ENCODE measurements at regions not wholly inside any gene's neighbourhood (a gene's known extent, or its start where the extent isn't known, plus 50 kb on each side); places are given as distances from the start of the nearest gene placed in this dataset.

DNA sequence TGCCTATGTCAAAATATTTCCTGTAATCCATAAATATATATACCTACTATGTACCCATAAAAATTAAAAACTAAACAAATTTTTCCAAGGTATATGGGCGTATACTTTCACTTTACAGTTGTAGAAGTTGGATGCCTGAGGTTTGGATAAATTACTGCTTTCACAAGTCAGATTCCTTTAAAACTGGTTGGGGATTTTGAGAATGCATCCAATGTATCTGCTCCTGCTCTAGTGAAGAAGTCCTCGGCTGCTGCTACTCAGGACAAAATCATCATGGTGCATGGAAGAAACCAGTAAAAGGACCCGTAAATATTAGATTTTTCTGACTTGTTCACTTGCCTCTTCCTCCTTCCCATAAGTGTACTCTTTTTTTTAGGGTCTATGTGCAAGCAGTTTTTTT, 841.1 kb downstream of the USP25 start:
- Histone ChIP-seq H3K9ac (no peak overlapping the region), H3K27me3 (no peaks in the 10 kb centered on the region), H3K27ac (no peak overlapping the region), H3K4me1 (no peaks in the 10 kb centered on the region), H3K4me3 (no peak overlapping the region), H3K4me2 (no peak overlapping the region), H3K36me3 (no peaks in the 10 kb centered on the region), H3K9me3 (replicated peaks in 1 of 11) (no peaks in the 10 kb centered on the region), H4K20me1 (no peaks in the 10 kb centered on the region)
- TF ChIP-seq Cebpa-rat (IDR thresholded peaks at IDR 0.05), result no peak

- no peak overlapping the region for H3K9ac ChIP-seq
- no peaks in the 10 kb centered on the region for H4K20me1 ChIP-seq
- H3K27ac ChIP-seq, result no peak overlapping the region
- no peak overlapping the region for H3K4me3 ChIP-seq
- no peaks in the 10 kb centered on the region for H3K4me1 ChIP-seq
- TF ChIP-seq Cebpa-rat (IDR thresholded peaks at IDR 0.05), result no peak
- no peak overlapping the region for H3K4me2 ChIP-seq
- no peaks in the 10 kb centered on the region for H3K9me3 ChIP-seq (replicated peaks in 1 of 11)
- H3K36me3 ChIP-seq, result no peaks in the 10 kb centered on the region
- H3K27me3 ChIP-seq, result no peaks in the 10 kb centered on the region
These were observed 841.8 kb downstream of the USP25 start for GRCh38 chr21:16571594-16571993.

- no peaks in the 10 kb centered on the region for H3K27me3 ChIP-seq
- H3K27ac ChIP-seq, result no peak overlapping the region
- H4K20me1 ChIP-seq, result no peaks in the 10 kb centered on the region
- H3K36me3 ChIP-seq, result no peaks in the 10 kb centered on the region
- no peak overlapping the region for H3K4me2 ChIP-seq
- no peak overlapping the region for H3K9ac ChIP-seq
- no peaks in the 10 kb centered on the region for H3K4me1 ChIP-seq
- H3K9me3 ChIP-seq (replicated peaks in 1 of 11), result no peaks in the 10 kb centered on the region
- H3K4me3 ChIP-seq, result no peak overlapping the region
- TF ChIP-seq Cebpa-rat (IDR thresholded peaks at IDR 0.05), result no peak
These were observed 842.2 kb downstream of the USP25 start for GRCh38 chr21:16572032-16572431.

DNA sequence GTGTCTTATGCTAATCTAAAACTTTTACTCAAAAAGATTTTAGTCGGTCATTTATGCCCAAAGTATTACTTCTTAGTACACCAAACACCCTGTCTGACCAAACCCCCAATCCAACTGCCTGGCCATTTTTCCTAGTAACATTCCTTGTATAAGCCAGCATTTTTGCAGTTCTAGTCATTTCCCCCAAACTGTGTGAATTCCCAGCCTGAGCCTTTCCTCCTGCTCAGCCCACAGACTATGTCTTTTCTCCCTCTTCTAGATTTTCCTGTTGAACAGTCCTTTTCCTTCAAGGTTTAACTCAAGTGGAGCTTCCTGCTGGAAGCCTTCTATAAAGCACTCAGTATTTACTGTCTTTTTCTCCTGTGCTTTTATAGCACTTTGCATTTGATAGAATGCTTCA, 843.8 kb downstream of the USP25 start:
- Histone ChIP-seq H4K20me1 (no peaks in the 10 kb centered on the region), H3K27me3 (no peaks in the 10 kb centered on the region), H3K9ac (no peak overlapping the region), H3K4me3 (no peak overlapping the region), H3K36me3 (no peaks in the 10 kb centered on the region), H3K27ac (no peak overlapping the region), H3K4me2 (no peak overlapping the region), H3K9me3 (replicated peaks in 1 of 11) (no peaks in the 10 kb centered on the region), H3K4me1 (no peaks in the 10 kb centered on the region)
- no peak for TF ChIP-seq Cebpa-rat (IDR thresholded peaks at IDR 0.05)

GRCh38 chr21:16577975-16578374, 848.2 kb downstream of the USP25 start:
- Histone ChIP-seq H3K9ac (no peak overlapping the region), H3K4me2 (no peak overlapping the region), H3K27ac (no peak overlapping the region), H3K27me3 (no peaks in the 10 kb centered on the region), H3K4me3 (no peak overlapping the region), H3K9me3 (replicated peaks in 1 of 11) (no peaks in the 10 kb centered on the region), H4K20me1 (no peaks in the 10 kb centered on the region), H3K36me3 (no peaks in the 10 kb centered on the region), H3K4me1 (no peaks in the 10 kb centered on the region)
- TF ChIP-seq Cebpa-rat (IDR thresholded peaks at IDR 0.05), result no peak

GRCh38 chr21:16578912-16579311, 849.1 kb downstream of the USP25 start:
- Histone ChIP-seq H3K4me2 (no peak overlapping the region), H3K27ac (no peak overlapping the region)
- no peak for TF ChIP-seq Cebpa-rat (IDR thresholded peaks at IDR 0.05)

GRCh38 chr21:16579538-16579937, 849.8 kb downstream of the USP25 start:
- H3K9me3 ChIP-seq (replicated peaks in 1 of 11), result no peaks in the 10 kb centered on the region
- TF ChIP-seq Cebpa-rat (IDR thresholded peaks at IDR 0.05), result no peak
- H3K36me3 ChIP-seq, result no peaks in the 10 kb centered on the region
- no peaks in the 10 kb centered on the region for H4K20me1 ChIP-seq
- no peak overlapping the region for H3K4me2 ChIP-seq
- H3K4me1 ChIP-seq, result no peaks in the 10 kb centered on the region
- no peak overlapping the region for H3K9ac ChIP-seq
- no peak overlapping the region for H3K27ac ChIP-seq
- no peak overlapping the region for H3K4me3 ChIP-seq
- no peaks in the 10 kb centered on the region for H3K27me3 ChIP-seq

More at GRCh38 chr21:16578912-16579311, 849.1 kb downstream of the USP25 start:
- H3K4me3 ChIP-seq, result no peak overlapping the region
- no peaks in the 10 kb centered on the region for H3K27me3 ChIP-seq
- H3K4me1 ChIP-seq, result no peaks in the 10 kb centered on the region
- H3K36me3 ChIP-seq, result no peaks in the 10 kb centered on the region
- no peak overlapping the region for H3K9ac ChIP-seq
- no peaks in the 10 kb centered on the region for H3K9me3 ChIP-seq (replicated peaks in 1 of 11)
- H4K20me1 ChIP-seq, result no peaks in the 10 kb centered on the region

DNA sequence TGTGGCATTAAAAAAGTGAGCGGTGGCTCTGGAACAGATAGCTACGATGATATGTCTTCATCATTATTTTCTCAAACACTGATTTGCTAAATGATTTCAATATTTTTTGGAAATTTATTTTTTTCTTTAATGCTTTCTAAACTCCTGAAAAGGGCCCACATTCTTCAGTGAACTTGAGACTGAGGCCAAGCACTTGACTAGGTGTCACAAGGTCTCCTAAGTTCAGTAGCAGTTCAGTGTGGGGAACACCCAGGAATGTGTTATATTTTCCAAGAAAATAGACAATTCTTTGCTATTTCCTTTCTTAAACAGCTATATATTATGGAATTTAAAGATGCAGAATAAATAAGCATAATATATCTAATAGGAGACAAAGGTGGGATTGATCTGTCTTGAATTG, 850.9 kb downstream of the USP25 start:
- H3K4me2 ChIP-seq, result no peak overlapping the region
- no peak for TF ChIP-seq Cebpa-rat (IDR thresholded peaks at IDR 0.05)
- H3K27me3 ChIP-seq, result no peaks in the 10 kb centered on the region
- H3K4me1 ChIP-seq, result no peaks in the 10 kb centered on the region
- H3K4me3 ChIP-seq, result no peak overlapping the region
- H3K27ac ChIP-seq, result no peak overlapping the region
- H4K20me1 ChIP-seq, result no peaks in the 10 kb centered on the region
- no peaks in the 10 kb centered on the region for H3K9me3 ChIP-seq (replicated peaks in 1 of 11)
- no peak overlapping the region for H3K9ac ChIP-seq
- H3K36me3 ChIP-seq, result no peaks in the 10 kb centered on the region

GRCh38 chr21:16583556-16583955, 853.8 kb downstream of the USP25 start:
- Histone ChIP-seq H3K4me2 (no peak overlapping the region), H3K27ac (no peak overlapping the region), H3K27me3 (no peaks in the 10 kb centered on the region), H3K36me3 (no peaks in the 10 kb centered on the region), H3K9ac (no peak overlapping the region), H3K4me1 (peaks cover 0 to 7% (median 0%) of the 10 kb centered on the region in 10 experiments; a peak in 3 of 20 replicates), H4K20me1 (no peaks in the 10 kb centered on the region), H3K9me3 (replicated peaks in 1 of 11) (no peaks in the 10 kb centered on the region), H3K4me3 (no peak overlapping the region)
- TF ChIP-seq Cebpa-rat (IDR thresholded peaks at IDR 0.05), result no peak

- no peaks in the 10 kb centered on the region for H3K36me3 ChIP-seq
- H3K27me3 ChIP-seq, result no peaks in the 10 kb centered on the region
- H3K27ac ChIP-seq, result no peak overlapping the region
- no peak overlapping the region for H3K4me3 ChIP-seq
- H3K9me3 ChIP-seq (replicated peaks in 1 of 11), result no peaks in the 10 kb centered on the region
- H4K20me1 ChIP-seq, result no peaks in the 10 kb centered on the region
- no peak overlapping the region for H3K9ac ChIP-seq
- no peak overlapping the region for H3K4me2 ChIP-seq
- TF ChIP-seq Cebpa-rat (IDR thresholded peaks at IDR 0.05), result no peak
- H3K4me1 ChIP-seq, result peaks cover 0 to 7% (median 0%) of the 10 kb centered on the region in 10 experiments; a peak in 3 of 20 replicates
These were observed 855.0 kb downstream of the USP25 start for GRCh38 chr21:16584756-16585155.

DNA sequence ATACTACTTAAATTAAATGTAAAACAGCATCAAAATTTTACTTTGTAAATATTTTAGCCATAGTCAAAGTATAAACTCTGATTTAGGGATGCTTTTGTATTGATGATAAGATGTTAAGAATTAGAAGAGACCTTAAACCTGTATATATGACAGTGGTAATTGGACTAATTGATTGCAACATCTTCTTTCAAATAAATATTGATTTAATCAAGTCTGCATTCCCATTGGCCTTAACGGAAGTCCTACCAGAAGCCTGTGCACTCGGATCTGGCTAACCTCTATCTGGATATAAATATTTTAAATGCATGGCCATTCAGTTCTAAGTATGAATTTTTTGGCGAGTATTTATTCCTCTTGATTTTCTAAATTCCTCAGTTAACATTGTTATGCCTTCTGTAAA, 856.1 kb downstream of the USP25 start:
- Histone ChIP-seq H3K9ac (no peak overlapping the region), H3K27ac (no peak overlapping the region), H3K9me3 (replicated peaks in 1 of 11) (no peaks in the 10 kb centered on the region), H3K4me1 (peaks cover 0 to 7% (median 0%) of the 10 kb centered on the region in 10 experiments; a peak in 3 of 20 replicates), H3K27me3 (no peaks in the 10 kb centered on the region), H3K4me2 (no peak overlapping the region), H4K20me1 (no peaks in the 10 kb centered on the region), H3K36me3 (no peaks in the 10 kb centered on the region), H3K4me3 (no peak overlapping the region)
- no peak for TF ChIP-seq Cebpa-rat (IDR thresholded peaks at IDR 0.05)
